ENCODE measurements at regions not wholly inside any gene's neighbourhood (a gene's known extent, or its start where the extent isn't known, plus 50 kb on each side); places are given as distances from the start of the nearest gene placed in this dataset.
"Not testable (repeated sequence)": the region's sequence is repeated elsewhere in the genome, so short reads cannot be mapped to it uniquely, and the experiment has no call there.

DNA sequence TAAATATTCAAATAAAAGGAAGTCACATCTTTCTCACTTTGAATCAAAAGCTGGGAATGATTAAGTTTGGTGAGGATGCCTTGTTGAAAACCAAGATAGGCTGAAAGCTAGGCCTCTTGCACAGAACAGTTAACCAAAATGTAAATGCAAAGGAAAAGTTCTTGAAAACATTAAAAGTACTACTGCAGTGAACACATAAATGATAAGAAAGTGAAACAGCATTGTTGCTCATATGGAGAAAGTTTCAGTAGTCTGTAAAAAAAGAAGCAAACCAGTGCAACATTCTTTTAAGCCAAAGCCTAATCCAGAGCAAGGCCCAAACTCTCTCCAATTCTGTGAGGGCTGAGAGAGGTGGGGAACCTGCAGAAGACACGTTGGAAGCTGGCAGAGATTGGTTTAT, 1281.9 kb downstream of the CDH12 start:
- TF ChIP-seq EZH2 (IDR thresholded peaks at IDR 0.05; ENCODE audit: borderline replicate concordance, low read depth, low read length, poor library complexity, severe bottlenecking), result not testable (repeated sequence)
- TF ChIP-seq, protein P1, sequence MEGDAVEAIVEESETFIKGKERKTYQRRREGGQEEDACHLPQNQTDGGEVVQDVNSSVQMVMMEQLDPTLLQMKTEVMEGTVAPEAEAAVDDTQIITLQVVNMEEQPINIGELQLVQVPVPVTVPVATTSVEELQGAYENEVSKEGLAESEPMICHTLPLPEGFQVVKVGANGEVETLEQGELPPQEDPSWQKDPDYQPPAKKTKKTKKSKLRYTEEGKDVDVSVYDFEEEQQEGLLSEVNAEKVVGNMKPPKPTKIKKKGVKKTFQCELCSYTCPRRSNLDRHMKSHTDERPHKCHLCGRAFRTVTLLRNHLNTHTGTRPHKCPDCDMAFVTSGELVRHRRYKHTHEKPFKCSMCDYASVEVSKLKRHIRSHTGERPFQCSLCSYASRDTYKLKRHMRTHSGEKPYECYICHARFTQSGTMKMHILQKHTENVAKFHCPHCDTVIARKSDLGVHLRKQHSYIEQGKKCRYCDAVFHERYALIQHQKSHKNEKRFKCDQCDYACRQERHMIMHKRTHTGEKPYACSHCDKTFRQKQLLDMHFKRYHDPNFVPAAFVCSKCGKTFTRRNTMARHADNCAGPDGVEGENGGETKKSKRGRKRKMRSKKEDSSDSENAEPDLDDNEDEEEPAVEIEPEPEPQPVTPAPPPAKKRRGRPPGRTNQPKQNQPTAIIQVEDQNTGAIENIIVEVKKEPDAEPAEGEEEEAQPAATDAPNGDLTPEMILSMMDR (conservative IDR thresholded peaks at IDR 0.05; ENCODE audit: low read depth, low read length), result not testable (repeated sequence)

Measured in A673 (cell line).